ENCODE measurements at regions not wholly inside any gene's neighbourhood (a gene's known extent, or its start where the extent isn't known, plus 50 kb on each side); places are given as distances from the start of the nearest gene placed in this dataset.

DNA sequence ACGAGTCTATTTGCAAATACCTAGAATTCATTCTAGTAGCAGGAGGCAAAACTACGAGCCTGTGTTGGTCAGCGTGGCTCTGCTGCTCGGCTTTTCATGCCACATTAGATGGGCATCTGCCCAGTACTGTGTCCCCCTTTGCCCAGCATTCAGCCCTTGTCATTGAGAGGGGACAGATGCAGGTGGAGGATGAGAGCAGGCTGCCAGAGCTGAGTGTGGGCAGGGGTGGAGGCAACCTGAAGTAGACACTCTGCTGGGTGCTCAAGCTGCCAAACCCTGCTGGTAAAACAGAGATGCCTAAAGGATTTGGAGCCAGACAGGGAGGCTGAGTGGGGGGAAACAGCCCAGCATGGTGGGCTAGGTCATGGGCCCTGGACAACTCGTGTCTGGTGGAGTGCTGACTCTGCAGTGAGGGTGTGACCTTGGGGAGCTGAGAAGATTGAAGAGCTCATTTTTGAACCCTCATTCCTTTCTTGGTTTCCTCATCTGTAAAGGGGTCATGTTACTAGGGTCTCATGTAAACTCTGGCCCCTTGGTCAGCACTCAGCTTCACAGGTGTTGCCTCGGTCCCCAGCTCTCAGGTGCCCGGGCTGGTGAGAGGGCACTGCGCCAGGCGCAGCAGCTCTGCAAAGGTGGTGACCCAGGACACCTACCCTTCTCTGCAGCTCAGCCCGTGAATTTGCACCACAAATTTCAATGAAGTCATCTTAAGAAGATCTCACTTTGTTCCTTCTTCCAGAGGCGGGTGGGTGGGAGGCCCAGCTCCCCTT lies 64.2 kb upstream of the BHLHE23 start:
- DNase-seq (ENCODE audit: low read depth in 2 of 2) = no peak

DNA sequence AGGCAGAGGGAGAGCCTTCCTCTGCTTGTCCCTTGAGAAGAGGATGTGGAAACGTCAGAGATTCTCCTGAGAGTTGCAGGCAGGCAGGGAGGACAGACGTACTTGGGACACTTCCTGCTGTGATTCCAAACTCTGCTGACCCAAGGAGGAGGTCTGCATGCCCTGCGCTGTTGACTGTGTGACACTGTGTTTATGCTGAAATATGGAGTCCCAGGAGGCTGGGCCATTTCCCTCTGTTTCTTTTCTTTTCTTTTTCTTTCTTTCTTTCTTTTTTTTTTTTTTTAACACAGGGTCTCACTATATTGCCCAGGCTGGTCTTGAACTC lies 63.5 kb upstream of the BHLHE23 start:
- no peak for DNase-seq (ENCODE audit: low read depth in 2 of 2)

DNA sequence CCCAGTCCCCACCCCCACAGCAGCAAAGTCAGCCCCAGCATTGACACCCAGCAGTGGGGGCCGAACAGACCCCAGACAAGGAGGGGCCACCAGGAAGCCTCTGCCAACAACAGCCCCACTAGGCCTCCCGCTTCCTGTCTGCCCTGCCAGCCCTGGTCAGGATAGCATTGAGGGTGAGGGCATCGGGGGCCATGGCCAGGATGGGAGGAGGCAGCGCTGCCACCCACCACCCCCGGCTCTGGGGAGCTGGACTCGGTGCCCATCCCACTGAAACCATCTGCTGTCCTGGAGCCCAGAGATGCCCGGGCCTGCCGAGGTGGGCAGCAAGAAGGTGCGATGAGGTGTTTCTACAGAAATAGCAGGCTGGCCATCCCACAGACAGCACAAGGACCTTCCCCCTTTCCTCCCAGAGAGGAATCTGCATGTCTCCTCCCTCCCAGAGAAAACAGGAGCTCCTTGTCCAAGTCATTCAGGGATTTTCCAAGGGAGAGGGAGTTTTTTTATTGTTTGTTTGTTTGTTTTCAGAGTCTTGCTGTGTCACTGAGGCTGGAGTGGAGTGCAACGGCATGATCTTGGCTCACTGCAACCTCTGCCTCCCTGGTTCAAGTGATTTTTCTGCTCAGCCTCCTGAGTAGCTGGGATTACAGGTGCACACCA lies 62.1 kb upstream of the BHLHE23 start:
- DNase-seq (ENCODE audit: low read depth in 2 of 2) = no peak

DNA sequence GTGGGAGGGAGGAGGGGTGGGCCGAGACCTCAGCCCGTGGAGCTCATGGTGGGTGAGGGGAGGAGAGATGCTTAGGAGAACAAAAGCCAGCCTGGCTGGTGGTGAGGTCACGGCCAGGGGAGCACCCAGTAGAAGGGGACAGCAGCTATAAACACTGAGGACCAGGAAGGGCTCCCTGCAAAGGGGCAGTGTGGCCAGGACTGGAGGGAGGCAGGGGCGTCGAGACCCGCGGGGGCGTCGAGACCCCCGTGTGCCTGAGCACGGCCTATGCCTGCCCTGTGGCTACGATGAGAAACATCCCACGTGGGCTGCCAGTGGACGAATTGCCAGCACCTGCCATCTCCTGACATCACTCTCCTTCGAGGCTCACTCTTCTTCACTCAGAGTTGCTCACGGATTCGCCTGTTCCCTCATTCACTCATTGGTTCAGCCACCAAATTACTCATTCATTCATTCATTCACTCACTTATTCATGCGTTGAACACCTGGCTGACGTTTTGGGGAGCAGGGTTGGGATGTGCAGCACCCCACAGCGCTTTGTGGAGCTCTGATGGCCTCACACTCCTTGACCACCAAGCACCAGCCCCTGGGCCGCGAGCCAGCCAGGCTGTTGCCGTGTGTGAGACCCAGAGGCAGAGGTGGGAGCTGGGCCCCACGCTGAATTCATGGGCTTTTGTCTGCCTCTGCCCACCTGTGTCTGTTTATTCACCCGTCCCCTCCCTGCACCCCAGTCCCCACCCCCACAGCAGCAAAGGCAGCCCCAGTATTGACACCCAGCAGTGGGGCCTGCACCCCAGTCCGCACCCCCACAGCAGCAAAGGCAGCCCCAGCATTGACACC lies 61.2 kb upstream of the BHLHE23 start:
- DNase-seq (ENCODE audit: low read depth in 2 of 2) = no peak

DNA sequence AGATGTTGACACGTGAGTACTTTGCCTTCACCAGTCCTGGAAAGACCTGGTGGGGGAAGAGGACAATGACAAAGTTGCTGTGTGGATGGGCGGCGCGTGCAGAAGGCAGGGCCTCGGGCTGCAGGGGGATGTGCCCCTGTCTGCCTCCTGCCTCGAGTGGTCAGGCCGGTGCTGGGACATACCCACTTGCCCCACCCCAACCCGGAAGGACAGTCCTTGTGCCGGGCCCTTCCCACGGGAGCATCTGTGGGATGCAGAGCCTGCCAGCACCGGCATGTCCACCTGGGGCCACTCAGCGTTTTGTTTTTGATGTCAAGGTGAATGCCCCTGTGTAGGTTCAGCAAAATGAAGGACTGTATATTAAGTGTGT lies 60.5 kb upstream of the BHLHE23 start:
- no peak for DNase-seq (ENCODE audit: low read depth in 2 of 2)

- no peak for DNase-seq (ENCODE audit: low read depth in 2 of 2)
Observed at GRCh38 chr20:63066506-63067265, 59.9 kb upstream of the BHLHE23 start.

DNA sequence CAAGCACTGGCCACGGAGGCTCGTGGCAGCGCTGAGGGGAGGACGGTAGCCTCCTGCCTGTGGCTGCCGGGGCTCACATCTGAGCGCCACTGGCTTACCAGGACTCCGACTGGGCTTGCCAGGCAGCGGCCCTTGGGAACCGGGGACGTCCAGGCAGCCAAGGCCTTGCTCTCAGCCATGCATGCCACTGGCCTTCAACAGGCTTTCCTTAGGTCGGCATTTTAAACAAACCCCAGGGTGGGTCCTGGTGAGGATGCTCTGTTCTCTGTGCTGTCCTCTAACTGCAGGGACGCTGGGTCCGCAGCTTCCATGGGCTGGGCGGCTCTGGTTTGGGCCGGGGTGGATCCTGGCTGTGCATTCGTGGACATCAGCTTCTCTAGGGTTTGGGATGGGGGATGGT lies 59.1 kb upstream of the BHLHE23 start:
- no peak for DNase-seq (ENCODE audit: low read depth in 2 of 2)

DNA sequence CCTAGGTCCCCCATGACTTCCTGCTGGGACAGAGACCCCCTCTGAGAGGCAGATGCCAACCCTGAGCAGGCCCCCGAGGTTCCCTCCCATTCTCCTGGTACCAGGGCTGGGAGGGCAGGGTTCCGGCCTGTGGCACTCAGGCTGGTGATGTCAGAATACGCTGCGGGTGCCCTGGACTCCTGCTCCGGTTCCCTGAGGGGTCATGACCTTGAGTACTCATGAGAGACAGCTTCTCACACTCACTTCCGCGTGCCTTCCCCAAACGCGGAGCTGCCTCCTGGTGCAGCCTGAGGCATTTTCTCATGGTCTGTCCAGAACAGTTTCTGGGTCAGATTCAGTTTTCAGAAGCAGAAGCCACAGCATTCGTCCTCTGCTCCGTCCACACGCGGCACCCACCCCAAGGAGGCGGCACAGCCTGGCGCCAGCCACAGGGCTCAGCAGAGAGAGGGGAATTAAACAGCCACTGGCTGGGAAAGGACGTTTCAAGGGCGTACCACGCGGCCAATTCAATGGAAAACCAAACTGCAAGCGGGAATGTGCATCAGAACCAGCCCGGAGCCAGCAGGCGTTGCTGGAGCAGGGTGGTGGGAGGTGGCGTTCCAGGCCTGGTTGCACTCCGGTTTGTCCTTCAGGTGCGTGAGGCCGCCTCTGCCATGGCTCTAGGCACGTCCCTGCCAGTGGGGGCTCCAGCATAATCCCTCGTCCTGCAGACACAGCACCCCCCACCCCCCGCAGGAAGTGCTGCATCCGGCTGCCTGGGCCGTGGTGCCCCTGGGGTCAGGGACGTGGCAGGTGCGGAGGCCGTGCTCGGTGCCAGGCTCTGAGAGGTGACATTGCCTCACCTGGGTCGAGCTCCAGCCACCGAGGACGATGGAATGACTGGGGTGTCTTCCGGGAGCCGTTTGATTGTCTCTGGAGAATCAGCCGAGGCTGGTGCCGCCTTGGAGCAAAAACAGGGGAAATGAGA lies 58.3 kb upstream of the BHLHE23 start:
- no peak for DNase-seq (ENCODE audit: low read depth in 2 of 2)

DNA sequence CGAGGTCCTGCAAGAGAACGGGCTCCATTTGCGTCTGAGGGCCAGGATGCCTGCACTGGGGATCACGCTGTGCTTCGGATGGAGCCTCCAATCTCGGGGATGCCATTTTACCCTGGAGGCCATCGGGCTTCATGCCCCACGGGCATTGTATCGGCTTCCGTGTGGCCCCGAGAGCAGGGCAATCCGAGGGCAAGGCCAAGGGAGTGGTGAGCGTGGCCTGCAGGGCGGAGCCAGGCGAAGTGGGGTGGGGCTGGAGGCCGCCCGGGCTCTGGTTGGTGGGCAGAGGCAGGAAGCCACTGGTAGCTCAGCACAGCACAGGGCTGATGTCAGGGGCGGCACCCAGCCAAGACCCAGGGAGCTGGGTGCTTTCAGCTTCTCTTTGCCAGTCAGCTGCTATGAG lies 57.5 kb upstream of the BHLHE23 start:
- no peak for DNase-seq (ENCODE audit: low read depth in 2 of 2)

DNA sequence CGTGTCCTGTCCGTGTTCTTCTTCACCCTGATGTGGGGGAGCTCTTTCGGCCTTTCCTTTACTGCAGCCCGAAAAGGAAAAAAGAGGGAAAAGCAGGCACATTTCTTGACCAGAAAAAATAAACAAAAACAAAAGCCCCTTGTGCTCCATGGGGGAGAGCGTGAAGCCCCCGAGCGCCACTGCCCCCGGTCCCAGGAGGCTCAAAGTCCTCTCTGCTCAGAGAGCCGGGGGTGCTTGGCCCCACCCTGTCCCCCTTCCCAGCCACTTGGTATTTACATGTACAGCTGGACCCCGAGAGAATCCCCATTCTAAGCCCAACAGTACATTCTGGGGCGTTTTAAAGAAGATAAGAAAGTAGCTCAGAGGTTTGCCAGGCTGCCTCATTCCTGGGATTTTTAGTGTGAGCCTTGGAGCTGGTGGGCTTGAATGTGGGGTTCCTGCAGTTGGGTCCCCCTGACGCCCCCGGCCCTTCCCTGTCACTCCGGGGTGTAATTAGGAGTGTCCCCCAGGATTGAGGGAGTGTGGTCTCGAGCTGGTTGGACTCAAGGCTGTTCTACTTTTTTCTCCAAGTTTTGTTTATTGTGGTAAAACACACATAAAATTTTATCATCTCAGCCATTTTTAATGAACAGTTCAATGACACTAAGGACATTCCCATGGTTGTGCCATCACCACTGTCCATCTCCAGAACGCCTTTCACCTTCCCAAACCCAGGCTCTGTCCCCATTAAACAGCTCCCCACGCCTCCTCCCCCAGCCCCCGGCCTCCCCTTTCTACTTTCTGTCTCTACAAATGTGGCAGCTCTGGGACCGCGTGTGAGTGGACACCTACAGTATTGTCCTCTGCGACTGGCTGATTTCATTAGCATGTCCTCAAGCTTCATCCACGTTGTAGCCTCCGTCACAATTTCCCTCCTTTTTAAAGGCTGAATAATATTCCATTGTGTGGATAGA lies 55.7 kb upstream of the BHLHE23 start:
- DNase-seq (ENCODE audit: low read depth in 2 of 2) = no peak

DNA sequence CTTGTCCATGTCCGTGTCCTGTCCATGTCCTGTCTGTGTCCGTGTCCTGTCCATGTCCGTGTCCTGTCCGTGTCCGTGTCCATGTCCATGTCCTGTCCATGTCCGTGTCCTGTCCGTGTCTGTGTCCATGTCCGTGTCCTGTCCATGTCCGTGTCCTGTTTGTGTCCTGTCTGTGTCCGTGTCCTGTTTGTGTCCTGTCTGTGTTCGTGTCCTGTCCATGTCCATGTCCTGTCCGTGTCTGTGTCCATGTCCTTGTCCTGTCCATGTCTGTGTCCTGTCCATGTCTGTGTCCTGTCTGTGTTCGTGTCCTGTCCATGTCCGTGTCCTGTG lies 55.0 kb upstream of the BHLHE23 start:
- no peak for DNase-seq (ENCODE audit: low read depth in 2 of 2)

- no peak for DNase-seq (ENCODE audit: low read depth in 2 of 2)
Observed at GRCh38 chr20:63061051-63061770, 54.4 kb upstream of the BHLHE23 start.

- DNase-seq (ENCODE audit: low read depth in 2 of 2) = no peak
Observed at GRCh38 chr20:63060057-63060991, 53.6 kb upstream of the BHLHE23 start.

GRCh38 chr20:63059684-63060056 lies 52.9 kb upstream of the BHLHE23 start:
- no peak for DNase-seq (ENCODE audit: low read depth in 2 of 2)

DNA sequence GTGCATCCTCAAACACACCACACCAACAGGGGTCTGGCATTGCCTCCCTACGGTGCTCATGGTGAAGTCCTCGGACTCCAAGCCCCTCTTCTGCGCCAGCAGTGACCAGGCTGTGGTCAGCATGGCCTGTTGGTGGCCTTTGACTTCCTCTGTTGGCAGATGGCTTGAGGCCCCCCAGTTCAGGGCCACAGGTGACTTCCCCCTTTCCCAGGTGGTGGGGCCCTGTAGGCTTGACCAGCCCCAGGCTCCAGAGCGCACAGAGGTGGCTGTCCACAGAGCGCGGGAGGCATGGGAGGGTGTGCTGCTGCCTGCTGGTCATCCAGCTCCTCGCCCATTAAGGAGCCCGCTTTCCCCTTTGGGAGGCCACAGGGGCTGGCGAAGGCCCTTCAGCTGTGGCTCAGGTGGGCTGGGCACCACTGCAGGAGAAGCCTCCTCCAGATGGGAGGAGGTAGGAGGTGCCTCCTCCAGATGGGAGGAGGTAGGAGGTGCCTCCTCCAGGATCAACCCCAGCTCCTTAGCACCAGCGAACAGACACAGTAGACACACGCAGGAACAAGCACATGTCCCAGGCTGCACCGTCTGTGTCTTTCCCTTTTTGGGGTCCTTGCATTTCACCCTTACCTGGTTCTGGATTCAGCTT lies 52.1 kb upstream of the BHLHE23 start:
- no peak for DNase-seq (ENCODE audit: low read depth in 2 of 2)

DNA sequence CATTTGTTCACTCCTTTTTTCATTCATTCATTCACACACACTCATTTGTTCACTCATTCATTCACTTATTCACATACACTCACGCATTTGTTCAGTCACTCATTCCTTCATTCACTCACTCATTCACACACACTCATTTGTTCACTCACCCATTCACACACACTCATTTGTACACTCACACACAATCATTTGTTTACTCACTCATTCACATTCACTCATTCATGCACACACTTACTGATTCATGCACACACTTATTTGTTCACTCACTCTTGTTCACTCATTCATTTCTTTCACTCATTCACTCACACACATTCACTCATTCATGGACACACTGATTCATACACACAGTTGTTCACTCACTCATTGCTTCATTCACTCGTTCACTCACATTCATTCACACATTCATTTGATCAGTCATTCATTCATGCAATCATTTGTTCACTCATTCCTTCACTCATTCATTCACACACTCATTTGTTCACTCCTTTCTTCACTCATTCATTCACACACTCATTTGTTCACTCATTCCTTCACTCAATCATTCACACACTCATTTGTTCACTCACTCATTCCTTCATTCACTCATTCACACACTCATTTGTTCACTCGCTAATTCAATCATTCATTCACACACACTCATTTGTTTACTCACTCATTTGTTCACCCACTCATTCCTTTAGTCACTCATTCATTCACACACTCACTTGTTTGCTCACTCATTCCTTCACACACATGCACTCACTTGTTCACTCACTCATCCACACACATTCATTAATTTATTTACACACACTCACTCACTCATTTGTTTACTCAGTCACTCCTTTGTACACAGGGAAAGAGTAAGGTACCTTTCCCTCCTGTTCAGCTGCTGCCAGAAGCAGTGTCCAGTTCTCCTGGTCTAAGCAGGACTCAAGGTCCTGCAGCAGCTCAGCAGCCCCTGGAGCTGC lies 50.7 kb upstream of the BHLHE23 start:
- DNase-seq (ENCODE audit: low read depth in 2 of 2) = no peak
